NCI-H187 (cell line): ENCODE measurements at regions not wholly inside any gene's neighbourhood (a gene's known extent, or its start where the extent isn't known, plus 50 kb on each side); places are given as distances from the start of the nearest gene placed in this dataset.

Experiments used
- DNase-seq, 2 experiments: peaks; one replicate each; lab custom pipeline; 2025; lab: John Stamatoyannopoulos, UW

DNA sequence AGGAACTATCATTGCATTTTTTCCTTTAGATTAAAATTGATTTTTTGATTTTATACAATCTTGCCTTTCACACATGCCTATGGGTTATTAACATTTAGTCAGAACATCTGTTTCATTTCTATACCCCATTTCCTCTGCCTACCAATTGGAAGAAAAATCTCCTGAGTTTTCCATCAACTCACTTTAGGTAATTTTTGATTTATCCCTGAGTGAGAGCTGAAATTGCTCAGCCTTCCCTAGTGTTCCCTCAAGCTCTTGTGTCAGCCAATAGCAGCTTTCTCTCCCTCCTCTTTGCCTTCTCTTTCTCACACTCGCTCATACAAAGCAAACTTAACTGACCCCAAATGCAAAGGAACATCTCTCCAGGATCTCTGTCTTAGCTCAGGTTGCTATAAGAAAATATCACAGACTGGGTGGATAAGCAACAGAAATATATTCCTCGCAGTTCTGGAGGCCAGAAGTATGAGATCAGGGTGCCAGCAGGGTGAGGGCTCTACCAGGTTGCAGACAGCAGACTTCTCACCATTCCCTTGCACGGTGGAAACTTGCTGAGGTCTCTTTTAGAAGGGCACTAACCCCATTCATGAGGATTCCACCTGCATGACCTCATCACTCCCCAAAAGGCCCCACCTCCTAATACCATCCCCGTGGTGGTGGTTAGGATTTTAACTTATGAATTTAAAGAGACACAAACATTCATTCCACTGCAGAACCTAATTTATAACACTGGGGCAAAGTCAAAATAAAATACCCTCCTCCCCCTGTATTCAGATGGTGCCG is 224.2 kb upstream of the SFSWAP start:
- DNase-seq: no peak

DNA sequence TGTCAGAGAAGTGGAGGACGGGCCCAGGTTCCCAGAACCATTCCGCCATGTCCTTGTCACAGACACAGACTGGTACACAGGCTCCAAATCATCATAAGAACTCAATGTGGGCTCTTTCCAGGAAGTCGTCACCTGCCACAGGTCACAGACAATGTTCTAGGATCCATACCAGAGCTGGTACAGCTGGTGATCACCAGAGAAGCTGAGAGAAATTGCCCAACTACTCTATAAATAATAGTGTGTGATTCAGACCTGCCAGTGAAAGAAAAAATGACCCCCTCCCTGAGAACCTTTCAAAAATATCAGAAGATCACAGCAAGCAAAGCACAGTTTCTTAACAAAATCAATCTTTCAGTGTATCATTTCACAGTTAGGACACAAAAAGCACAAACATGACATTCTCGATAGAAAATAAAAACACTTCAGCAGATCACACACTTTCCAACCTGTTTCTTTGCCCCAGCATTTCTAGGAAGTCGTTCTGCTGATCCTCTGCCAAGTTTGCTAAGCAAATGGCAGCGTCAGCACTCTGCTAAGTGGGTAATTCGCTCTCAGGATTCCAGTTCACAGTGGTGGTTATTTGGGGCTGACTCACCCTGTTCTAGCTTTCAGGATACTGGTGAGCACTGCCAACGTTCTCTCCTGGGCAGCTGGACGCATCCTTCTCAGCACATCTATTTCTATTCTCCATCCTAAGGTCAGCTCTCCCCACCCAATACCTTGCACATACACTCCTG is 223.3 kb upstream of the SFSWAP start:
- no peak for DNase-seq

DNA sequence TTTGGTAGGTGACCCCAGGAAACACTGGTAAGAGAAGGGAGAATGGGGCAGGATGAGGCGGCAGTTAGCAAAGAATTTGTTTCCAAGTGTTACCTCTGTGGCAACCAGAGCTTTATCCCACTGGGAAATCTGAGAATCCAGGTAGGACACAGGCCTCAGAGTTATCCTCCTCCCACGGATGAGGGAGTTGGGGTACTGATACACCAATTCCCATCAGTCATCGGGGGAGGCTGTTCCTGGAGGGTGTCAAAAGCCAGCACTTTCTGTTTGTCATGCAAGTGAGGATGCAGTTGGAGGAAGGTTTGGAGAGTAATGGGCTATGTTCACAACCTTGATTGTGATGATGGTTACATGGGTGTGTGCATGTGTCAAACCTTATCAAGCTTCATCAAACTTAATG is 221.2 kb upstream of the SFSWAP start:
- no peak for DNase-seq

DNA sequence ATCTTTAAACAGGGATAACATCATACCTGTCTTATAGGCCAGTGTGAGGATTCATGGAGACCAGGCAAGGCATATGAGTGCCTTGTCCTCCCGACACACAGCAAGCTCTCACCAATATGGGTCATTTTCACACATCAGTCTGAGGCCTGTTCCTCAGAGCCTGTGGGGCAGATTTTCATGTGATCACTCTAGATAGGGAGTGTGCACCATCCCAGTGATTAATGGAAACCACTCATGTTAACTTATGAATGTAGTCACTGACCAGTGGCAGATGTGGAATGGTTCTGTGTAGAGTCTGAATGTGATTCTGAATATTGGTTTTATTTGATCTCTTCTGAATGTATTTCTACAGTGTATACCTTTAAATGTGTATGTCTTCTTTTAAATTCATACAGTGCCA is 219.7 kb upstream of the SFSWAP start:
- no peak for DNase-seq

DNA sequence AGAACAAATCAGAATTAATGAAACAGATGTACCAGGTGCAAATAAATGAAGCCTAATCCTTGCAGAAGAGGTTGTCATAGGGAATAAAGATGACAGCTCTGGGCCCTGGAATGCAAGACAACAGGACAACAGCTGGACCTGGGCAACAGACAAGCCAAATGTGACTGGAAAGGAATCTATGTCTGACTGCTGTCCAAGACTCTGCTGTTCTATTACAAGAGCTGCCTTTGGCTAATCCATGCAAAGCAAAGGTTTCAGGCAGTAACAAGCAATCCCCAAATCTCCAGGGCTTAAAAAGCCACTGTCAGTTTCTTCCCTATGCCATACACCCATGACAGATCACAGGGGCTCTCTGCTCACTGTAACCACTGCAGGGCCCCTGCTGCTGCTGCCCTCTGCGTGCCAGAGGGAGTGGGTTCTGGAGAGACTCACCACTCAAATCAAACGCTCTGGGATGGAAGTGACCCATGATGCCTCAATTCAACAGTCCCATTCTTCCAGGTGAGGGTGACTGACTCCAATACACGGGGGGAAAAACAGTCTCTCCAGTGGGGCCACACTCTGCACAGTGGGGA is 218.9 kb upstream of the SFSWAP start:
- no peak for DNase-seq

DNA sequence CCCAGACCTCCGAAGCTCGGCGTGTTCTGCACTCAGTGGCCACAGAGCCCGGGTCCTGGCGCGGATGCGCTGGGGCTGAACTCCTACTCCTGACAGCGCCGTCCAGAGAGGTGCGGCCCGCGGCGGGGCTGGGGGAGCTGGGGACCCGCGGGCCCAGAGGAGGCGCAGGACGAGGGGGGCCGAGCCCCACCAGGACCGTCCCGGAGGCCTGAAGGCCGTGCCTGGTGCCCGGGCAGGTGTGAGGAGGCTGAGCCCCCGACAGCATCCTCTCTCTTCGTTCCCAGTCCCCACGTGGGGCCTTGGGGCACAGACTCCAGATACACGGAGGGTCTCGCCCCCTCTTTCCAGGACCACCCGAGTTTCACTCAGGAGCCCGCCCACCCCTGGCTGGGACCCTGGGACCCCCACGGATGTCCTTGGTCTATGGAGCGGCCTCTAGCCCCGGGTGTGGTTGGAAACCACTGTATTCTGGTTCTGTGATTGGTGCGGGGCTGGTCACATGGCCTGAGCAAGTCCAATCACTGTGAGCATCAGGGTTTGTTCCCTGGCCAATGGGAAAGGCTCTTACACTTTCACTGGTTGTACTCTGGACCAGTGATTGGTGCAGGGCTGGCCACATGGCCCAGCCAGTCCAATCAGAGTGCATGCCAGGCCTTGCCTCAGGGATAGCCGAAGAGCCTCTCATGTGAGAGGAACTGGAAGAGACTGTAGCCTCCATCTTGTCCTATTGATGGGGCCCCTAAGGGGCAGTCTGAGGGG is 217.6 kb upstream of the SFSWAP start:
- no peak for DNase-seq

DNA sequence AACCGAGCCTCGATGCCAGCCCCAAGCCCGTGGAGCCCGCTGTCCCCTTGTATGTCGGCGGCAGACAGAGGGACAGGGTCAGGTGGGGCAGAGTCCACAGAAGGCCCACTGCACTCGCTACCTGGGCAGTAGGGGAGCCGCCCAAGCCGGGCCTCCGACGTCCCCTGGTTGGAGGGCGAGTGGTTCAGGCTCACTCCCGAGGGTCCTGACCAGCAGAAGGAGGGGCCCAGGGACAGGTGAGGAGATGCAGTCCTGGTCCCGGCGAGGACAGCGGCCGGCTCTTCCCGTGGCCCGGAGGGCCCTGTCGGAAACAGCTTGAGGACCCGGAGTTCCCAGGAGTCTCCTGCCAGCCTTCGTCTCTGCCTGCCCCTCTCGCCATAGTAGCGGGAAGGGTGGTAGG is 216.7 kb upstream of the SFSWAP start:
- DNase-seq: no peak

DNA sequence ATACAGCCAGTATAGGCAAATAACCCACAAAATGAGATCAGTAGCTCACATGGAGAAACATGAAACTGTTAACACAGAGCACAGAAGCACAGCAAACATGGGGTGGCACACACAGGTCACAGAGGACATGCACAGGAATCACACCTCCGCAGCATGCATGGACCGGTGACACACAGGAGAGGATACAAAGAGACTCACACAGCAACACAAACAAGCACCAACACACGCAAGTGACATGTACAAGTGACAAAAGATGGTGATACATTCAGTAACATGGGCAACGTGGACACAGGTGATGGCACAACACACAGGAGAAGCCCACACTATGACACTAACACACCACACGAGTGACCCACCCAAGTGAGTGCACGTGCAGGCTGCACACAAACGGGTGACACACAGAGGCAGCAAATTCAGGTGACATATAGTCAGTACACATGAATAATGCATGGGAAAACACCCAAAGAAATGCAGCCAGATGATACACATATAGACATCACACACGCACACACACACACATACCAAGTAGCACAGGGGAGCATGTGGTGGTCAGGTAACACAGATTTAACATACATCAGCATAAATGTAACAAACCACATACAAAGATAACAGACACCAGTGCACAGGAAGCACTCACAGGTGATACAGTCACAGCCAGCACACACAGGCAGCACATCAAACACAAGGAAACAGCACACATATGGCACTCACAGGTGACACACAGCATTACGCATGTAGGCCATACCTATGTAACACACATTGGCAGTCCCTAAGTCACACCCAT is 216.0 kb upstream of the SFSWAP start:
- DNase-seq: no peak

DNA sequence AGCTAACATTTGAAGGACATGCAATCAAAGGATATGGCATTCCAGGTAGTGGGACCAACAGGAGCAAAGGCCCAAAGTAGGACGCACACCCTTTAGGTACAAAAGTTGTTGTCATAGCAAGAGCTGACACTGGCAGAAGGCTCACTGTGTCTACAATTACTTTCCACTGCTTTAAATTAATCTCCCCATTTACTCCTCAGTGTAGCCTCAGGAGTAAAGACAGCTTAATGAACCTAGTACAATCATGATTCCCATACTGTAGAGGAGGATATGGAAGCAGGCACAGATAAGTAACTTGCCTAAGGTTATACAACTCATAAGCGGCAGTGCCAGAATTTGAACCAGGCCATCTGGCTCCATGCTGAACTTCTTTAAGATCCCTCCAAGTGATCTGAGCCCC is 212.9 kb upstream of the SFSWAP start:
- DNase-seq: no peak

DNA sequence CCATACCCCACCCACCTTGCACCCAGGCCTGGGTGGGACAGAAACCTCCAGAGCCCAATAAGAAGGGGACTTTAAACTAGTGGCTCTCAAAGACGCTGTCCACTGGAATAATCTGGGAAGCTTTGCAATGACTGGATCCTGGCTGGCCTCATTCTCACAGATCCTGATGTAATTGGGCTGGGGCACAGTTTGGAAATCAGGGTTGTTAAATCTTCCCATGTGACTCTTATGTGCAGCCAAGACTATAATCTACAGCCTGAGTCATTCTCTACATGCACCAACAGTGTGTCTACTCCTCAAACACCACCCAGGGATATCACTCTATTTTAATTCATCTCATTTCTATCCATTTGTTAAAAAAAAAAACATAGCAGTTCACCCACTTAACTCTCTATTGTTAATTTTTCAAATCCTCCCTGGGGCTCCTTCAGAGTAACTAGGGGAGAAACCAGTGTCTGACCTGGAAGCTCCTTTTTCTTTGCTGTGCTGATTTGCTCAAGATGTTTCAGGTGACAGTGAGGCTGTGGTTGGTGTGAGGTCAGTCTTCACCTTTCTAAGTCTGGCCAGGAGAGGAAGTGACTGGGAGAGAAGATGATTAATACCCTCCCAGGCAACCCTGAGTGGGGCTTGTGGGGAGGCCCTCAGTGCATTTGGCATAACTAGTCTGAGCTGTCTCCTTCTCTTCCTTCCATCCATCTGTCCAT is 211.6 kb upstream of the SFSWAP start:
- DNase-seq: no peak

DNA sequence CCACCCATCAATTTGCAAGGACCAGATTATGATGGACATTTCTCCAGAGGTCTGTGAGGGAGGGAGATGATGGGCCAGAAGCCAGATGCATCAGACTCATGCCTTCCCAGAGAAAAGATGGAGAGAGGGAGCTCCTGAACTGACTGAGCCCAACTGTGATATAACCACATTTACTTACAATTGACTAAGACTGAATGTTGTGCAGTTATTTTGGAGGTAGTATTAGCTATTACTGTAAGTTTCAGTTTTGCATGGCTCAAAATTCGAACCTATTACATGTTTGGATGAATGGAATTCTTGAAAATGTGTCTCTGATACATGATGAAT is 211.1 kb upstream of the SFSWAP start:
- no peak for DNase-seq

DNA sequence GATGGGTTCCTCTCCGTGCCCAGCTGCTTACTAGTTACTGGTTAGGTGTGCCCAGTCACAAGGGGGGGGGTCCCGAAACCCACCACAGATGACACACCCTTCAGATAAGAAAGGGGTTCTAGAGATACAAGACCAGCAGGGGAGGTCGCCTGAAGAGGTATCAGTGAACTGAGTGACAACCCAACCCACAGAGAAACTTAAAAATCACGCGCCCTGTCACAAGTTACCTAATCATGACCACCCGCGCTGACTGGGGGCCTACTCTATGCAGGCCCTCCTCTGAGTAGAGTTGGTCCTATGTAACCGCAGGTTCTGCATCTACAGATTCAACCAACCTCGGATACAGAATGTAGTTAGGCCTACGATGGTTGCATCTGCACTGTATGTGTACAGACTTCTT is 210.3 kb upstream of the SFSWAP start:
- no peak for DNase-seq

DNA sequence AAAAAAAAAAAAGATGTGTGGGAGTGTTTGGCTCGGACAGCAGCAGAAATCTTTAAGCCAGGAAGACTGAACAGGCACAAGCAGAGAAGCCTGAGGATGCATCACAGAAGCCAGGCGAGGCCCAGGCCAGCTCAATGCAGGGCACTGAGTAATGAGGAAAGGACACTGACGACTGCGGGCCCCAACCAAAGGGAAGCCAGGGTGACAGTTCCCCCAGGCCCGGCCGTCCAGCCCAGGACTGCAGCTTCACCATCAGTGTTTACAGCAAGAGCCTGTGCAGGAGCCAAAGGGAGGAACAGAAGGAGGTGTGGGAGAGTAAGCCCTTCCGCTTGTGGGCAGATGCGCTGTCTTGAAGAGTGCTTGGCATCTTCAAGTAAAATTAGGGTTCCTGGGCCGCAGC is 205.3 kb upstream of the SFSWAP start:
- DNase-seq: no peak

DNA sequence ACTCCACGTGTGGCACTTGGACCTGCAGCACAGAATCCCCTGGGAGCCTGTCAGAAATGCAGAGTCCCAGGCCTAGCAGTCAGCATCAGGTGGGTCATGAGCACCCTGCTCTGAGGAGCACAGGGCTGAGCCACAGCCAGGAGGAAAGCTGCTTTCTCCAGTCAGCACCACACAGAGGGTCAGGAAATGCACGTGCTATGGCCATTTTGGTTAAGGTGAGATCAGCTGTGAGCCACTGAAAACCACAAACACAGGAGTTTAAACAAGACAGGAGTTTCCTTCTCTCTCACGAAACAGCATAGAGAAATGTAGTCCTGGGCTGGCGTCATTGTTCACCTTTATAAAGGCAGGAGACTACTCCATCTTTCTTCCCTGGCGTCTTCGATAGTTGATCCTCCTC is 204.5 kb upstream of the SFSWAP start:
- no peak for DNase-seq

DNA sequence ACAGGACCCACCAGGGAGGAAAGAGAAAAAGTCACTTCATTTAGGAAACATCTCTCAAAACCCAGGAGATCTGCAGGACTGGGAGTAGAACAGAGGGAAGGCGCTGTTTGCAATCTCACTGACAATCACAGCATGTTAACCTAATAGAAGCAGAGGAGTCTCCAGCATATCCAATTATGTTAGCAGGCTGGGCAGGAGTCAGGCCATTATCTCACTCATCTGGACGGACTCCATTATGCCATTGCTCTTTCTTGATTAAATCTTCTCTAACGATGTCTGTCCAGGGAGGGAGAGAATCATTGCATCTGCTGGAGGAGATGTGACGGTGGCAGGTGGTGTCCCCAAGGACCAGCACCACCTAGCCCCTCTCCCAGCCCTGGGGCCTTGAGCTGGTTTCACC is 203.8 kb upstream of the SFSWAP start:
- DNase-seq: no peak

DNA sequence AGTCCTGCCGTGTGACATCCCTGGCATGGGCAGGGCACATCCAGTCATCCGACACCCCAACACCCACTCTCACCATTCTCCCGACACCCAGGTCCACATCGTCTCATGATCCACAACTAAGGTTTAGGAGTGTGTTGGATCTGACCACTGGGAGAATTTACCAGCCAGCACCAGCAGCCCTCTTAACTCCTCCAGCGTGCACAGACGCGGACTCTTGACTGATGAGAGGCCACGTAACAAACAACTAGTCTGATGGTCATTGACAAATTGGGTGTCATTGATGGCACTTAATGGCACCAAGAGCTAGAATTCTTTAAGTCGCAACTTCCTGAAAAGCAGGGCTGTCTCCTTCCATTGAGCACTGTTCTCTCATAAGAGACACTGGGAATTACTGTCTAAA is 203.0 kb upstream of the SFSWAP start:
- DNase-seq: no peak

DNA sequence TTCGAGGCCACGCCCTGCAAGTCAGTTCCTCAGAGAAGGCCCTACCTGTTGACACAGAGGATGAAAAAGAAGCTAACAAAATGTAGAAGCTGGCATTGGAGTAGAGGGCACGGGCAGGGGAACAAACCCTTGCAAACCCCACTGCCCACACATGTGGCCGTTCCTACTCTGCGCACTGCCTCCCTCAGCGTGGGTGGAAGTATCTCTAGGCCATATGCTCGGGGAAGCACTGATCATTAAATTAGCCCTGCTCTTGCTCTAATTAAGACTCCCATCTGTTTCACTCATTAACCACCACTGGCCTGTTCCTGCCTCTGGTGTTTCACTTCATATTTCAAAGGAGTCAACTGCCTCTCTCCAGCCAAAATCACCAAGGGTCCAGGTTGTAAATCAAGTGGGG is 201.2 kb upstream of the SFSWAP start:
- no peak for DNase-seq

DNA sequence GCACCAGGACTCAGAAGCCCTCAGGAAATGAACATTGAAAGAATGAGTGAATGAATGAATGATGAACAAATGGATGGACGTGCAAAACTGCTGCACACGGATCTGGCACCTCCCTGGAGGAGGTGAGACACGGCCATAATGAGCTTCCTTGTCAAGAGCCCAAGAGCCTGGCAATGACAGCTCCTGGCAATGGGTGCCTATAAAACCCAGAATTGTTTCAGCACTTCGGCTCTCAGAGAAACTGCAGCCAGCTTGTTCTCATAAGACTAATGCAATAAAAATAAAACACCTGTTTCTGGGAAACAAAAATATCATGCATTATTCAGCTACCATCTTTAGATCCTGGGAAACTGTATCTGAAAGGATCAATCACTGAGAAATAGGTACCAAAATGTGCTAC is 200.5 kb upstream of the SFSWAP start:
- DNase-seq: no peak

DNA sequence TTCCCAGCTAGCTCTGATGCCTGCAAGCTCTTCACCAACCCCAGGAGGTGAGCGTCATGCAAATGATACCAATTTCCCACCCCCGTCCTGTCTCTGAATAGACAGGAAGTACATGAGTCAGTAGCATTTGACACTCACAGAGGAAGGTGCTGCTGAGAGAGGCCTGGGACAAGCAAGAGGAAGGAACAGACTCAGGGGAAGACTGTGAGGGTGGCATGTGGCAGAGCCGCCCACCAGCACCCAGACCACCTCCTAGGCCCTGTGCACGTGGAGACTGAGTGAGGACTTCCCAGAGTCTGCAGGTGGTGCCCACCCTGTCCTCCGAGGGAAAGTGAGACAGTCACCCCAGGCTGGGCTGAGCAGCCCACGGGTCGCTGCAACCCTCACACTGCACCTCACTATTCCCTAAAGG is 199.5 kb upstream of the SFSWAP start:
- DNase-seq: no peak

DNA sequence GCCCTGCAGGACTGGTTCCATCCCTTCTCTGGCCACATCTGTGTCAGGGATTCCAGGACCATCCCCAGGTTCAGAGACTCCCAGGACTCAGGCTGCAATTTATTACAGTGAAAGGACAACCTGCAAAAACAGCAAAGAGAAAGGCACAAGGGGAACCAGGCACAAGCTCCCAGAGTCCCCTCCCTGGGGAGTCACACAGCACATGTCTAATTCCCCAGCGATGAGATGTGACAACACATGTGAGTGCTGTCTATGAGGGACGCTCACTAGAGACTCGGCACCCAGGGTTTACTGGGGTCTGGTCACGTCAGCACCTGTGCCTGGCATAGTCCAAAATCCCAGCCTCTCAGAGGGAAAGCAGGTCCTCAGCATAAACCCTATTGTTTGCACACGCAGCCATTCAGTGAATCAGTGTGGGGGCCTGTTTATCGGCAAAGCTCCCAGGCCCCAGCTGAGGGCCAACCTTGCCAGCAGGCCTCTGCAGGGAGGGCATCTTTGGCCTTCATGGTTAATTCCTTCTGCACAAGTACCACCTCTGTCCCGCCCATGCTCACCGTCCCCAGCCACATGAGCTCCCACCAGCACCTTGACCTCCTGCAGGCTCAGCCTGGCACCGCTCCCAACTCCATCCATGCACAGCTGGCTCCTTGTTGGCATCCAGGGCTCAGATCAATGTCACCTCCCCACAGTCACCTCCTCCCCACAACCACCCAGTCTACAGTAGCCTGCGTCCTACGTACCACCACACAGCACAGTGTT is 198.9 kb upstream of the SFSWAP start:
- no peak for DNase-seq

DNA sequence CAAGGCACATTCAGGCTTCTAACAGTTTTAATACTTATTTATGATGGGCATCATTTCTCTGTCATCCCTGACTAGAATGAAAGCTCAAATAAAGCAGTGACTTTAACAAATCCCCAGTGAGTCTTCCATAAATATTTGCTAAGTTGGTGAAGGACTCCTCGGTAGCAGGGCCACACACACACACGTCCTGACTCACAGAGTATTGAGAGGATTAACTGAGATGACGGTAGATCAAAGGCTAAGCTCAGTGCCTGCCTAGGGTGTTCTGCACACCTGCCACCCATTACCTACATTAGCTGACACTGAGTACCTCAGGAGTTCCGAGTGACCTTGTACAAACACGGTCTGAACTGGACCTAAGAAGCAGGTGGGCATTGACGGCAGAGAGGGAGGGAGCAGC is 197.3 kb upstream of the SFSWAP start:
- no peak for DNase-seq
